ENCODE measurements at regions not wholly inside any gene's neighbourhood (a gene's known extent, or its start where the extent isn't known, plus 50 kb on each side); places are given as distances from the start of the nearest gene placed in this dataset.

DNA sequence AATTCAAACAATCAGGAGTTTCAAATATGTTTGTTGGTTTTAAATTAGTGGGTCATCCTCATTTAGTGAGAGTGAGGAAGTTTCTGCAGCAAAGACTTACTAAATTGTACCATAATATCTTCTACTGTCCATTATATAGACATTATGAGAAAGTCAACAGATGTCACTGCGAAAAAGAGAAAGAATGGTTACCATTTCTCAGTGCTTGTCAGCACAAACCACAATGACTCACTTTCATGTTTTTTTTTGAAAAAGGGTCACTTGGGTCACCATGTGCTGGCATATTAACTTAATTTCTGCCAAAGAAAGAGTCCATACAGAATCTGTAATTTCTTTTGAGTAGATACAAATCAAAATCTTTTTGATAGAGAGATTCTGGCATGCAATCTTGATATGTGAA lies 924.6 kb upstream of the FAT3 start:
- WGBS (ENCODE audit: low lambda C conversion rate): 41% methylated on average over 1 of the region's 1 CpG
- Histone ChIP-seq H3K27ac (ENCODE audit: low read depth in 2 of 2, low read length in 1 of 2) (no peak overlapping the region), H3K4me2 (no peak overlapping the region), H3K27me3 (ENCODE audit: insufficient read depth) (no peaks in the 10 kb centered on the region), H2AFZ (ENCODE audit: low read depth) (no peak overlapping the region), H3K4me1 (ENCODE audit: control insufficient read depth in 1 of 2, insufficient read depth in 2 of 2, low read depth in 1 of 2, low read length in 1 of 2) (no peaks in the 10 kb centered on the region), H3F3A (replicated peaks; ENCODE audit: insufficient read depth) (no peaks in the 10 kb centered on the region), H4K20me1 (ENCODE audit: insufficient read depth) (no peaks in the 10 kb centered on the region), H3K9me3 (no peaks in the 10 kb centered on the region), H3K4me3 (ENCODE audit: low read depth in 2 of 2, low read length in 1 of 2) (no peak overlapping the region), H3K79me2 (ENCODE audit: insufficient read depth) (no peaks in the 10 kb centered on the region), H3K9ac (no peak overlapping the region), H3K36me3 (replicated peaks in 1 of 2; ENCODE audit: control insufficient read depth in 1 of 2, insufficient read depth in 2 of 2, low read length in 1 of 2) (no peaks in the 10 kb centered on the region), H3K9me2 (no peaks in the 10 kb centered on the region)
- DNase-seq: no peak
- ChIA-PET POLR2A (no interaction called here), CTCF (no interaction called here)
- TF ChIP-seq POLR2AphosphoS5 (IDR thresholded peaks at IDR 0.05; ENCODE audit: low read depth, low read length): no peak
- no peak for TF ChIP-seq TCF12 (IDR thresholded peaks at IDR 0.05)
- TF ChIP-seq, protein P1, sequence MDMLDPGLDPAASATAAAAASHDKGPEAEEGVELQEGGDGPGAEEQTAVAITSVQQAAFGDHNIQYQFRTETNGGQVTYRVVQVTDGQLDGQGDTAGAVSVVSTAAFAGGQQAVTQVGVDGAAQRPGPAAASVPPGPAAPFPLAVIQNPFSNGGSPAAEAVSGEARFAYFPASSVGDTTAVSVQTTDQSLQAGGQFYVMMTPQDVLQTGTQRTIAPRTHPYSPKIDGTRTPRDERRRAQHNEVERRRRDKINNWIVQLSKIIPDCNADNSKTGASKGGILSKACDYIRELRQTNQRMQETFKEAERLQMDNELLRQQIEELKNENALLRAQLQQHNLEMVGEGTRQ (IDR thresholded peaks at IDR 0.05; ENCODE audit: borderline replicate concordance, low read depth, low read length): no peak
- no peak for TF ChIP-seq EZH2phosphoT487 (IDR thresholded peaks at IDR 0.05; ENCODE audit: borderline replicate concordance, low read depth)
- TF ChIP-seq, protein P2, sequence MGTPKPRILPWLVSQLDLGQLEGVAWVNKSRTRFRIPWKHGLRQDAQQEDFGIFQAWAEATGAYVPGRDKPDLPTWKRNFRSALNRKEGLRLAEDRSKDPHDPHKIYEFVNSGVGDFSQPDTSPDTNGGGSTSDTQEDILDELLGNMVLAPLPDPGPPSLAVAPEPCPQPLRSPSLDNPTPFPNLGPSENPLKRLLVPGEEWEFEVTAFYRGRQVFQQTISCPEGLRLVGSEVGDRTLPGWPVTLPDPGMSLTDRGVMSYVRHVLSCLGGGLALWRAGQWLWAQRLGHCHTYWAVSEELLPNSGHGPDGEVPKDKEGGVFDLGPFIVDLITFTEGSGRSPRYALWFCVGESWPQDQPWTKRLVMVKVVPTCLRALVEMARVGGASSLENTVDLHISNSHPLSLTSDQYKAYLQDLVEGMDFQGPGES (IDR thresholded peaks at IDR 0.05; ENCODE audit: low read depth, low read length): no peak
- no peak for TF ChIP-seq RXRA (IDR thresholded peaks at IDR 0.05; ENCODE audit: borderline replicate concordance, low read depth)
- TF ChIP-seq, protein P3, sequence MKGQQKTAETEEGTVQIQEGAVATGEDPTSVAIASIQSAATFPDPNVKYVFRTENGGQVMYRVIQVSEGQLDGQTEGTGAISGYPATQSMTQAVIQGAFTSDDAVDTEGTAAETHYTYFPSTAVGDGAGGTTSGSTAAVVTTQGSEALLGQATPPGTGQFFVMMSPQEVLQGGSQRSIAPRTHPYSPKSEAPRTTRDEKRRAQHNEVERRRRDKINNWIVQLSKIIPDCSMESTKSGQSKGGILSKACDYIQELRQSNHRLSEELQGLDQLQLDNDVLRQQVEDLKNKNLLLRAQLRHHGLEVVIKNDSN (IDR thresholded peaks at IDR 0.05; ENCODE audit: borderline replicate concordance, low read depth): no peak
- no peak for TF ChIP-seq EP300 (IDR thresholded peaks at IDR 0.05; ENCODE audit: borderline replicate concordance in 1 of 2, low read depth in 1 of 2, low read length in 1 of 2)
- TF ChIP-seq, protein P4, sequence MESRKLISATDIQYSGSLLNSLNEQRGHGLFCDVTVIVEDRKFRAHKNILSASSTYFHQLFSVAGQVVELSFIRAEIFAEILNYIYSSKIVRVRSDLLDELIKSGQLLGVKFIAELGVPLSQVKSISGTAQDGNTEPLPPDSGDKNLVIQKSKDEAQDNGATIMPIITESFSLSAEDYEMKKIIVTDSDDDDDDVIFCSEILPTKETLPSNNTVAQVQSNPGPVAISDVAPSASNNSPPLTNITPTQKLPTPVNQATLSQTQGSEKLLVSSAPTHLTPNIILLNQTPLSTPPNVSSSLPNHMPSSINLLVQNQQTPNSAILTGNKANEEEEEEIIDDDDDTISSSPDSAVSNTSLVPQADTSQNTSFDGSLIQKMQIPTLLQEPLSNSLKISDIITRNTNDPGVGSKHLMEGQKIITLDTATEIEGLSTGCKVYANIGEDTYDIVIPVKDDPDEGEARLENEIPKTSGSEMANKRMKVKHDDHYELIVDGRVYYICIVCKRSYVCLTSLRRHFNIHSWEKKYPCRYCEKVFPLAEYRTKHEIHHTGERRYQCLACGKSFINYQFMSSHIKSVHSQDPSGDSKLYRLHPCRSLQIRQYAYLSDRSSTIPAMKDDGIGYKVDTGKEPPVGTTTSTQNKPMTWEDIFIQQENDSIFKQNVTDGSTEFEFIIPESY (IDR thresholded peaks at IDR 0.05; ENCODE audit: borderline replicate concordance, low read depth): no peak
- no peak for TF ChIP-seq RCOR1 (IDR thresholded peaks at IDR 0.05; ENCODE audit: low read length)
- no peak for TF ChIP-seq RFX5 (IDR thresholded peaks at IDR 0.05; ENCODE audit: low read length)
- TF ChIP-seq RAD21 (IDR thresholded peaks at IDR 0.05; ENCODE audit: low read length): no peak
- TF ChIP-seq SMC3 (IDR thresholded peaks at IDR 0.05; ENCODE audit: low read depth, low read length): no peak
- no peak for TF ChIP-seq TEAD4 (IDR thresholded peaks at IDR 0.05; ENCODE audit: borderline replicate concordance, insufficient read depth)
- no peak for TF ChIP-seq FOXJ3 (CRISPR knock-in tag; IDR thresholded peaks at IDR 0.05)
- TF ChIP-seq MEF2A (IDR thresholded peaks at IDR 0.05; ENCODE audit: borderline replicate concordance, low read depth): no peak
- no peak for TF ChIP-seq CHD2 (IDR thresholded peaks at IDR 0.05; ENCODE audit: low read length, partially characterized antibody)
- TF ChIP-seq GABPA (IDR thresholded peaks at IDR 0.05; ENCODE audit: low read depth): no peak
- TF ChIP-seq, protein P5, sequence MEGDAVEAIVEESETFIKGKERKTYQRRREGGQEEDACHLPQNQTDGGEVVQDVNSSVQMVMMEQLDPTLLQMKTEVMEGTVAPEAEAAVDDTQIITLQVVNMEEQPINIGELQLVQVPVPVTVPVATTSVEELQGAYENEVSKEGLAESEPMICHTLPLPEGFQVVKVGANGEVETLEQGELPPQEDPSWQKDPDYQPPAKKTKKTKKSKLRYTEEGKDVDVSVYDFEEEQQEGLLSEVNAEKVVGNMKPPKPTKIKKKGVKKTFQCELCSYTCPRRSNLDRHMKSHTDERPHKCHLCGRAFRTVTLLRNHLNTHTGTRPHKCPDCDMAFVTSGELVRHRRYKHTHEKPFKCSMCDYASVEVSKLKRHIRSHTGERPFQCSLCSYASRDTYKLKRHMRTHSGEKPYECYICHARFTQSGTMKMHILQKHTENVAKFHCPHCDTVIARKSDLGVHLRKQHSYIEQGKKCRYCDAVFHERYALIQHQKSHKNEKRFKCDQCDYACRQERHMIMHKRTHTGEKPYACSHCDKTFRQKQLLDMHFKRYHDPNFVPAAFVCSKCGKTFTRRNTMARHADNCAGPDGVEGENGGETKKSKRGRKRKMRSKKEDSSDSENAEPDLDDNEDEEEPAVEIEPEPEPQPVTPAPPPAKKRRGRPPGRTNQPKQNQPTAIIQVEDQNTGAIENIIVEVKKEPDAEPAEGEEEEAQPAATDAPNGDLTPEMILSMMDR (IDR thresholded peaks at IDR 0.05): no peak

Measured in SK-N-SH (cell line).